HG03196 (cell line): ENCODE measurements at regions not wholly inside any gene's neighbourhood (a gene's known extent, or its start where the extent isn't known, plus 50 kb on each side); places are given as distances from the start of the nearest gene placed in this dataset.

ENCODE experiments used
- ATAC-seq: cut with Tn5 transposase; IDR thresholded peaks from one replicate; pipeline ENCODE4 v1.9.1; 2021; ENCODE audit not compliant: unreplicated experiment

DNA sequence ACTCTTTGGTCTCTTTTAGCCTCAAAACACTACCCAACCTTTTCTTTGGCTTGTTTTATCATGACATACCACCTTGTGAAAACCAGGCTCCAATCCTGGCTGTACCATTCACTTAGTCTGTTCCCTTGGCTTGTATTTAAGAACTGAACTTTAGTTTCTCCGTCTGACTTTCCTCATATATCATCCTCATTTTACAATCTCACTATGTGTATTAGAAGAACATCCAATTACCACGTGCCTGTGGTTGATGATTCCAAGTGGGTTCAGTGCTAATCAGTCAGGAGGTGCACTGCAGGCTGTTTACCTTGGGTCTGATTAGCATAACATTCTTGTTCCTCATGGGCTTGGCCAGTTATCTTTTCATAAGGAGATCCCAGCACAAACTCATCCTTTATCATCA is 144.8 kb upstream of the KLF14 start:
- ATAC-seq, result no peak

DNA sequence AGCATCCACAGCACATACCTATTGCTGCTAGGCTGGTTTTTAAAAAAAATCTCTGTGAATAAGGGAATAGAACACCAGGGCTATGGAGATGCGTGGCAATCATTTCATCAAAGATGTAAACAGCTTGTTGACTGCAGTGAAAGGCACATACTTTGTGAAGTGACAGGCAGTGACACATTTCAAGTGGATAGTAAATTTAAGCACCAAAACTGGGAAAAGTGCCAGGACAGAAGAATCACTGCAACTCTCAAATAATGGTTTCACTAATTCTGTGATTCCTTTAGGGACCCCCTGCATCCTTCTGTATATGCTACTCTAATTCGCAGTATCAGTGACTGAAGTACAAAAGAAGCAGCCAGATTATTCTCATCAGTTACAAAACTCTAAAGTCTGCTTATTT is 145.2 kb upstream of the KLF14 start:
- ATAC-seq, result no peak

DNA sequence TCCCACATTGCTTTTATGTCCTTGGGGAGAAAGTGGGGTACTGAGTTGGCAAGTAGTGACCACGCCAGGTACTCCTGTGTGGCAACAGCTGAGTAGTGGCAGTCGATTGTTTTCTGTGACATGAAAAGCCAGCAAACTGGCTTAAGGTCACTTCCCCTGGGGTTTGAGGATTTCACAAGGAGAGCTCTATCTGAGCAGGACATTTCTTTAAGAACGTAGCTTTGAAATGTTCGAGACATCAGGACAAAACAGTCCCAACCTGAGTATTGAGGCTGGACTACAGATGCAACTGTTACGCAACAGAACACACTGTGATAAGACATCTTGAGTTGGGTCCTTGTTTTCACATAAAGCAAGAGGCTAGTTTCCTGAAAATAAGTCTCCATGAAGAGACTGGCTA is 146.7 kb upstream of the KLF14 start:
- ATAC-seq, result no peak

DNA sequence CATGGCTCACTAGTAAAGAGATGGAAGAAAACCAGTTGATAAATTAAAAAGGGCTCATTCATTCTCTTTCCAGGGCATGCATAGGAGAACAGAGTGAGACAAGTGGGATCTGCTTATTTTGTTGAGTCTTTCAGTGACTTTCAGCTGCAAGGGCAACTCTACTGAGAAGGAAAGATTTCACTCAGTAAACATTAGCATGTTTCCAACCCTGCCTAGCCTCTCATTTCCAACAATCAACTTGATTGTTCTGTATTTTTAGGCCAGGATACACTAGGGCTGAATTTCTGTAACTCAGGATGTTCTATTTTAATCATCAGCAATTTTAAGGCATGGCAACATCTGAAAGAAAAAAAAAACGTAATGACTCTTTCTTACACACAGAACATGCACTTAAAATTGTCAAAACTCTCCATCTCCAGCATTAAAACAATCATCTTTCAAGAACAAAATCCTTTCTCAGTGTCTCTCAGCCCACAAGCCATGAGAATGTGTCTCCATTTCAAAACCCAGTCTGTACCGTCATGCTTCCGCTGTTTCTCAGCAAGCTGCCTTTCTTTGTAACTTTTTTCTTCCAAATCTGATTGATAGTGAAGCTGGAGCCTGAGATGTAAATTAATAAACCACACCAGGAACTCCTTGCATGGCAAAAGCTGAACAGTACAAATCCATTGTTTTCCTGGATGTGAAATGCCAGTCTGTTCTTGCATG is 147.2 kb upstream of the KLF14 start:
- no peak for ATAC-seq

DNA sequence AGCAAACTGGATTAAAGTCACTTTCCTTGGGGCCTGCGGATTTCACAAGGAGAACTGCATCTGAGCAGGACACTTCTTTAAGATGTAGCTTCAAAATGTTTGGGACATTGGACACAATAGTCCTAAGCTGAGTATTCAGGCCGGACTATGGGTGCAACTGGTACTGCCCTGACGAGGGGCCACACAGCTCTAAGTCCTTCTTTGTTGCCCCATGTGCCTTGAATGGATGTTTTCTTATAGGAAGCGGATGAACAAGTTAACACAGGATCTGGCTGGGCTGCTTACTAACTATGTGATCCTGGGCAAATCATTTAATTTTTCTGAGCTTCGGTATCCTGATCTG is 147.8 kb upstream of the KLF14 start:
- no peak for ATAC-seq

DNA sequence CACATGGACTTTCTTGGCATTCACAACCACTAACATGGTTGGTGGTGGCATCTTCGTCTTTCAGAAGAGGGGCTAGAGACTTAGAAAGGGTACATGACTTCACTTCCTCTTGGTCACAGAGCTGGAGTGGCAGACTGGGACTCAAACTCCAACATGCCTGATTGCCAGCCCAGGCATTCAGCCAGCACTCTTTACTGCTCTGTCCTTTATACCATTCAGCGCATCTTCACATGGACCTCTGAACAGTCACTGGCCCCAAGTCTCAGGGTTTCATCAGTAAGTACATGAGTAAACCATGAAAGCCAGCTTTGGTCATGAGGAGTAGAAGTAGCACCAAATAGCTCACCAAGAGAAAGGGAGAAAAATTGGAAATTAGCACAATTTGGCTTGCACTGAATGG is 148.4 kb upstream of the KLF14 start:
- ATAC-seq, result no peak

DNA sequence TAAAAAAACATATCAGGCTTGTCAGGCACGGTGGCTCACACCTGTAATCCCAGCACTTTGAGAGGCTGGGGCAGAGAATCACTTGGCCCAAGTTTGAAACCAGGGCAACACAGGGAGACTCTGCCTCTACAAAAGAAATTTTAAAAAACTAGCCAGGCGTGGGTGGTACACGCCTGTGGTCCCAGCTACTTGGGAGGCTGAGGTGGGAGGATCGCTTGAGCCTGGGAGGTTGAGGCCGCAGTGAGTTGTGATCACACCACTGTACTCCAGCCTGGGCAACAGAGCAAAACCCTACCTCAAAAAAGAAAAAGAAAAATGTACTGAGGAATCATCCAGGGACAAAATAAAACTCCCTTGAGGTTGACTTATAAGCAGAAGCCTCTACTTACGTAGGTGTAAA is 149.9 kb upstream of the KLF14 start:
- no peak for ATAC-seq

DNA sequence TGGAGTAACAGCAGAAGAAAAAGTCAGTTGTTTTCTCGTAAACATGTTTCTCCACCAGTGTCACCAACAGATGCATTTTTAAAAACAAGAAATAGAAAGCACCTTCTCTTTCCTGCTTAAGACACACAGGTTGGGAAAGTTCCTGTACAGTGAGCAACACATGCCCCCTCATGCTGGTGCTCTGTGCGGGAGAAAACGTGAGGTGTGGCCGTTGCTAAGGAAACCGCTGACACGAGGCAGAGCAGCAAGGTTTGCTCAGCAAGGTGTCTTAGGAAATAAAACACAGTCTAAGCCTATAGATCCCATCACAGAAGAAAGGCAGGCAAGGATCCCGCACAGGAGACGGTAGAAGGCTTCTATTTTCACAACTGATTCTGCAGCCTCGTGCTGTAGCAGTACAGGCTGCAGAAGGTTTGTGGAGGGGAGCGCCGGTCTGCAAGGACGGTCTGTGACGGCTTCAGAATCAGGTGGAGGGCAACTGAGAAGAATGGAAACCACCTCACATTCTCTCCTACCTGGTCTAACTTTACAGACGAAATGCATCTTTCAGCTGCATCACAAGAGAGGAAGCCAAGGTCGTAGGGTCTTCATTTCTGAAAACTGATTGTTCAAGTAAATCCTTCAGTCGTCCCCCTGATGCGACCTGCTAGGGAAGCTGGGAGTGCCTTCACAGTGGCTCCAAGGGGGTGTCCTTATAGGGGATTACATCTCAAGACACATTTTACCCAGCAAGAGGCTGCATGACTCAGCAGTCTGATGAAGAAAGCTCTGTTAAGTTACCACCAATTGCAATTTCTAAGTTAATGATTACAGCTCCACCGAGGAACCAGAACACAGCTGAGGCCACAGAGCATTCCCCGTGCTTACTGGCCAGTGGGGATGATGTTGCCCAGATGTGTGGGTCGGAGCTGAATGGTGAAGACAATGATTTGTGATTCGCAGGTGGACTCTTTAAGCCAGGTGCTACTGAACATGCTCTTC is 150.7 kb upstream of the KLF14 start:
- ATAC-seq, result no peak

DNA sequence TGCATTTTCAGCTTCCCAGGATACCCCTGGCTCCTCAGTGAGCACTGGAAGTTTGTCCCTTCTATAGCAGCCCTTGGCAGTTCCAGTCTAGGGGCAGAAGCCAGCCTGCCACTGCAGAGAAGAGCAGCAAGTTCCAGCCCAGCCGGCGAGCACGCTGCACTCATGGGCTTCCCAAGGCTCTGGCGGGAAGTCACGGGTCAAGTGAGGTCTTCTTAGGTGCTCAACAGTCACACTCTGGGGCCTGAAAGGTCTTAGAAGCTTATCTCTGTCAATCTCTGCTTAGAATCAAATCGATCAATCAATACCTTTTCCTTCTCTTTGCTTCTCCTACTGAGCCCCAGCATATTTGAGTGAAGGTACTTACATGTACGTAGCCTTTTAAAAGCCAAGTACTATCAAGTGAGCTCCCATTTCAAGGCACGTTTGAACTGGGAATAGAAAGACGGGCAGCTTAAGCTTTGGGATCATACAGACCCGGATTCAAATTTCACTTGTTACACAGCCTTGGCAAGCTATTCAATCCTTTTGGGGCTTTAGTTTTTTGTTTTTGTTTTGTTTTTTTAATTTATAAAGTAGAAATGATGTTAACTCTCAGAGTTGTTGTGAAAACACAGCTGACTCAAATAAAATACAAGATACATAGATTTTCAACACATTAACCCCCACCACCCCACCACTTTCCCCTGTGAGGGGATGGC is 152.6 kb upstream of the KLF14 start:
- ATAC-seq, result no peak

DNA sequence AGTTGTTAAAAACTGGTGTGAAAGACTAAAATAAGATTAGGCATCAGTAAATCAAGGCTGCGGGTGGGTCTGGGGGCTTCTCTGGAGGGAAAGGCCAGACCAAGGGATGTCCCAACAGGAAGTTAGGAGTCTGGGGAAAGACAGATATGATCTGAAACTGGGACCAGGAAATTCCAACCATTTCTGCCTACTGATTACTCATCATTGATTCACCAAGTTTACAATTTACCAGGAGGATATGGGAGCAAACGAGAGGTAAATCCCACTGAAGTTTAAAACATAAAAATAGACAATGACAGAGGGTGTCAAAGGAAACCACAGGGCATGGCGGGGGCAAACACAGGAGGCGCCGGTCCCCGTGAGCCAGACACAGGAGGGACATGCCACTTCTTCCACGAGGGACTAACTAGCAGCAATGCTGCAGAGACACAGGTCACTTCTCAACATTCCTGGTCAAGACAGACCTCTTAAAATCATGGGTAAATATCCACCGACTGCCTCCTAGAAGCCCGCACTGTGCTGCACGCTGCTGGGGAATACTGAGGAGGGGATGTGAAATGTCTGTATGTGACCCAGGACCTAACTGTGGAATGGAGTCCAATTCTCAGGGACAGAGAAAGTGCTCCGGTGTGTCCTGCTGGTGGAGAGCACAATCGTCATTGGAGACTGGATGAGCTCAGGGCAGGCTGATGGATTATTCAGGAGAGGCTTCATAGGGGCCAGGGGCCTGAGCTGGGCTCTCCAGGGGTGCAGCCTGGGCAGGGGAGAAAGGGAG is 153.4 kb upstream of the KLF14 start:
- ATAC-seq, result no peak

DNA sequence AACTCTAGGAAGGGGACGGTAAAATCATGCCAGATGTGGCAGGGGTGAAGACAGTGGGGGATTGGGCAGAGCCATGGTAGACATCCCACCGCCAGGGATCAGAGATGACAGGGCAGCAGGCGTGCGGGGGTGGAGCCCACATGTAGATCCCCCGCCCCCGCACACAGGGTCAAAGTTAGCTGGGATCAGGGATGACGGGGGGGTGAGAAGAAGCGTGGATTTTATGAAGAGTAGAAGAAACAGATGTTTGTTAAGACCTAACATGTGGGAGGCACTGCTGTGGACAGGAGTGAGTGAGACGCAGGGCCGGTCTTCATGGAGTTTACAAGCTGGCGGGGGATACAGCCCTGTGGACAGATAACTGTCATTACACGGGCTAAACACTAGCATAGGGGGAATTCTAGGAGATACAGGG is 154.0 kb upstream of the KLF14 start:
- no peak for ATAC-seq

DNA sequence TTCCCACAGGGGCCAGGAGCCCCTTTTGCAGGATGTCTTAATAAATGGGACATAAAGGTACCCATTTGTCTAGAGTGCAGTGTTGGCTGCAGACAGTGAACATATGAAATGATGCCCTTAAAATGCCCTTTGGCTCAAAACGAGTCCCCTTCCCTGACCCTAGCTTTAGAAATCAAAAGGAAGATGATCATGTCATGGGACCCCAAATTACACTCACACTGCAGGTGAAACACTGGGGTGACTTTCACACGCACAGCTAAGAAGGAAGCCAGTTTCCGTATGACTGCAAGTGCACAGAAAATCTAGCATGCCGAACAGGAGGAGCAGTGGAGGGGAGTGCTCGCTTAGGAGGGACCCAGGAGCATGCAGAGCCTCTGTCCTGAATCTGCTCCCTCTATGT is 154.5 kb upstream of the KLF14 start:
- no peak for ATAC-seq

DNA sequence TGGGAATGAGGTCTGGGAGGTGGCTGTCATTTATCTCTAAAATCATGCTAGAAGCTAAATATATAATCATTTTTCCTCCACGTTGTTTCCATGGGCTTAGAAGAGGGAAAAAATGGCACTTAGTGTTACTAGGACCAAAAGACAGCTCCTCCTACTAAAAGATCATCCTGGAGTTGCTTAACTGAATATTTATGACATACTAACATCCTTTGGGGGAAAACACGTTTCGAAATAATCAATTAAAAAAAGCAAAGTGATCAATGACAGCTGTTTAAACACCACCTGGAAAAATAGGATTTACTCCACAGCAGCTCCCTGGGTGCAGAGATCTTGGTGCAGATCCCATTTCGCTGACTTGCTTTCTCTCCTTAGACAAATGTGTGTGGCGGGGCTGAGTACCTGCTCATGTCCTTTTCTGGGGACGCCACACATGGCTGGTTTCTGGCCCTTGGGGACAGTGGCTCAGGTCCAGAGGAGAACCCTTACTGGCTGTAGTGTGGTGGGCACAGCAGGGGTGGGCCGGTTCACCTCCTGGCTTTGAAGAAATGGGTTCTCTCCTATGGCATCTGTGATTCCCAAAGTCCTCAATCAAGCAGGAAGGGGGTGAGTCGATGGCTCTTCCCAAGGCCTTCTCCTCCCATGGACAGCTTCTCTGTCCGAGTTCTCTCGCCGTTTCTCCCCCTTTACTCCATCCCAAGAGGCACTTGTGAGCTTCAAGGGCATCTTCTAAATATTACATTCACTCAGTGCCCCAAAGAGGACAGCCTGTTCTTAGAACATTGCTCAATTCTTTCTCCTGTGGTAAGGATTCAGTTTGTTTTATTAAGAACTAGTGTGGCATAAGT is 156.4 kb upstream of the KLF14 start:
- no peak for ATAC-seq

DNA sequence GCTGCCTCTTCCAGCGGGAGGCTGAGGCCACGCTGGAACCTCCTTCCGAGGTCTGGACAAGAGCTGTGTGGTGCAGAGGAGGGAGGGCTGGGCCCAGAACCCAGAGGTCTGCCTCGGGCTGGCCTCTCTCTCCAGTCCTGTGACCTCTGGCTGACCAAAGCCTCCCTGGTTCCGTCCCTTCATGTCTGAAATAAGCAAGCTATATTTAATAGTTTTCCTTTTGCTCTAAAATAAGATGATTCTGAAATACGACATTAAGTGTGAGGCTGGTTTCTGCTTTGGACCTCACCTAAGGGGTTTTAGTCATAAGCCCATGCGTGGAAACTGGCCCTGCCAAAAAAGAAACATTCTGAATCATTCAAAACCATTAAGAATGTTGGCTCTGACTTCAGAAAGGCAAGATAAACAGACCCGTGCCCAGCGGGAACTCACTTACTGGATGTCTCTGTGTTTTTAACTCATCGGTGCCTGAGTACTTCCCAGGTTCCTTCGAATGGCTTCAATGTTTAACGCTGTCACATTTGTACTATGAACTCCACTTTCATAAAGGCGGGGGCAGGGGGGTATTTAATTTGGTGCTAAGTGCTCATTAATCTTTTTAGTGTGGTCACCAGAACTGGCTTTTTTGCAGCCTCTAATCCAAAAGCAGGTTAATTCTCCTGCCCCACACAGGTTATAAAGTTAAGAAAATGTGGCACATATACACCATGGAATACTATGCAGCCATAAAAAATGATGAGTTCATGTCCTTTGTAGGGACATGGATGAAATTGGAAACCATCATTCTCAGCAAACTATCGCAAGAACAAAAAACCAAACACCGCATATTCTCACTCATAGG is 157.5 kb upstream of the KLF14 start:
- no peak for ATAC-seq

DNA sequence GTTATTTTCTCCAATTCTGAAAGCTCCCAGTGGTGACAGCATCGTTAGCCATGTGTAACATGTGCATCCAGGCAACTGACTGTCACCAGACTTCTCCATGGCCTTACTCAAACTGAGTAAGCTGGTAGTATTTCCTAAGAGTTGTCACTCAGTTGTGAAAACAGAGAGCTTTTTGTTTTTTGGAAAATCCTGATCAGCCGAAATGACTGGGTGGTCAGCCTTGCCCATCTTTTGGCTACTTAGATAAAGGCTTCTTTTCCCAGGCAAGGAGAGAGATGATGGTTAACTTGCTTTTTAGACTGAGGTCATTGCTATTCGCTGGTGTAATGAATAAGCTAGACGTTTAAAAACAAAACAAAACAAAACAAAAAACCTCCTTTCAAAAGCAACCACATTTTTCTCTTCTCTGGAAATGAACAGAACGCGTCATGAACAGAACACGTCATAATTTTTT is 159.5 kb upstream of the KLF14 start:
- ATAC-seq, result no peak

DNA sequence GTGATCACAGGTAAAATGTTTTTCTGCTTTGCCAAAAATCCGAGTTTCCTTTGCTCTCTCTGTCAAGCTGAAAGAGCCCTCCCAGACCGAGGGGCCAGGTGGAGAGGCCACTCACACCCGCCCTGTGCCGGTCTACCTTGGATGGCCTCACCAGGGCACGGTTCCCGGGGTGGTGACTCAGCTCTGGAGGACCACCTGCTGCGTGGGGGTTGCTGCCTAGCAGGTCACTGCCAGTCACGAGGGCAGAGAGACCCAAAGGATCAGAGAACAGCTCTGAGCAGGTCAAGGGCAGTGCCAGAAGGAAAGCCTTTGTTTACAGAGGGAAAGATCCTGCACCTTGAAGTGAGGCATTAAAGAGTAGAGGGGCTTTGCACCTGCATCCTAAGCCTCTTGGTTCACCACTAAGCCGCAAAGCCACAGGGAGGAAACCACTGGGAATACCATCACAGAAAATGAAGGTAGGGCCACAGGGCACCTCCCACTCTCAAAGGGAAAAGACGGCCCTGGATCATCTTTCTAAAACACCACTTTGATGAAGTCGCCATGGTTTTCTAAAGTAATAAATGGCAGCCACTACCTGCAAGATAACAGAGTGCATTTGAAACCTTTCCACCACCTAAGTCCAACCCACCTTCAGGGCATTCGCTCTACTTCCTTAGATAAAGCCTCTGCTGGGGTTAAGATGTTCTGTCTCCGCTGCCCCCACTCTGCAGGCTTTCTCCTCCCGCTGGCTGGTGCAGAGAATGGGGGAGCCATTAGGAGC is 160.3 kb upstream of the KLF14 start:
- ATAC-seq, result no peak

DNA sequence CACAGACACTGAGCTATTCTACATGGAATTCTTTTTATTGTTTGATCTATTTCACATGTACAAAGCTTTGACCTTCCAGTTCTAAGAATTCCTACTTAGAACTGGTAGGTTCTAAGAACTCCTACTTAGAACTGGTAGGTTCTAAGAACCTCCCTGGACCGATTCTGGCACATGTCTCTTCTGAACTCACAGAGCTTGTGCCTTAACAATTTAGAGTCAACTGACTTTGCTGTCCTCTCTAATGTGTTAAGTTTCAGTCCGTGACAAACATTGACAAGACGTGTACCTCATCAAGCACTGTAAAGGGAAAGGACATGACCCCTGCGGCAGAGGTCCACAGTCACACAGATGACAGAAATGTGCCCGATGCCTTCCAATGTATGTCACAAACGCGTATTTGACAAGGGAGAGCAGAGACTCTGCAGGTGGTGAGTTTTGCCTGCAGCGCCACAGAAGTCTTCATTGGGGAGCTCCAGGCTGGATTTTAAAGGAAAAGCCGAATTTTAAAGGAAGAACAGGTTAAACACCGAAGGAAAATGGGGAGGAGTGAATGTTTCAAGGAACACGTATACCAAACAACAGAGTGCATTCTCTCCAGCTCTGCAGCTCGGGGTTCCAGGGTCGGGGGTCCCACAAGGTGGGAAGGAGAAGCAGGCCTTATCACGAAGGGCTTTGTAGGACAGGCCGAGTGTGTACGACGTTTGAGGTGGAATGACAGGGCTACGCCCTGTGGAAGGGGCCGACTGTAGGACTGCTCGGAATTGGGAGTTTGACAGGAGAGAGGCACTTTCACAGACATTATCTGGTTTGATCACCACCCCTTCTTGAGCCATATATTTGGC is 161.1 kb upstream of the KLF14 start:
- no peak for ATAC-seq
